Bronchial epithelial cell (primary cell): ENCODE measurements at regions not wholly inside any gene's neighbourhood (a gene's known extent, or its start where the extent isn't known, plus 50 kb on each side); places are given as distances from the start of the nearest gene placed in this dataset.

Experiments
- DNase-seq: peaks from one replicate; pipeline ENCODE4 v3.0.0-alpha.2; 2010; ENCODE audit warnings: low read depth
- FAIRE-seq: peaks from 2 replicates; lab custom pipeline; 2011; peaks lifted over from hg19 to GRCh38; lab: Jason Lieb, UNC
- H3K27me3 ChIP-seq: 2 replicates; pipeline ENCODE4 v1.5.1; 2011; ENCODE audit warnings: low read length; ENCODE audit not compliant: control insufficient read depth, insufficient read depth
- H3K36me3 ChIP-seq: 2 replicates; pipeline ENCODE4 v1.5.1; 2011; ENCODE audit warnings: low read length; ENCODE audit not compliant: control insufficient read depth, insufficient read depth
- H3K4me3 ChIP-seq: 2 replicates; pipeline ENCODE4 v1.5.1; 2011; ENCODE audit warnings: mild to moderate bottlenecking, low read depth, low read length, control low read depth
- TF ChIP-seq, protein P1 (sequence below): IDR thresholded peaks from 2 replicates; pipeline ENCODE4 v1.5.1; 2011; ENCODE audit warnings: mild to moderate bottlenecking, moderate library complexity, low read length, control low read depth, inconsistent platforms; ENCODE audit not compliant: insufficient read depth, severe bottlenecking

DNA sequence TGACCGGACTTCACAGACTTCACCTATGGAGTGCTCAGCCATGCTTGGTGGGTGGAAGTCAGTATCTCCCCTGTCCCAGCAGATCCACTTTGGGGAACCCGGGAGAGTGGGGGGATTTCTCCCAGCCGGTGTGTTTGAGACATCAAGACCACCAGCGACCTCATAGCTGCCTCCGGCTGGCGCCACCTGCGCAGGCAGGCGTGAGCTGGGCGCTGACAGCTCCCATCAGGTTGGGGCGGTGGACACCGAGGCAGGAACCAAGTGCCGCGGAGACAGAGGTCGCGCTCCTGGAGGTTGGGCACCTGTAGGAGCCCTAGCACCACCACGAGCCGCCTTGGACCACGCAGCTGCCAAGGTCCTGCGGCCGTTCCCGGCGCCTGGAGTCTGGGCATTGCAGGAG is 124.0 kb upstream of the LARP1 start:
- FAIRE-seq (no peak), DNase-seq (no peak)
- Histone ChIP-seq H3K36me3 (no peaks in the 10 kb centered on the region), H3K27me3 (peaks cover 2% of the 10 kb centered on the region), H3K4me3 (no peak overlapping the region)
- TF ChIP-seq, protein P1, sequence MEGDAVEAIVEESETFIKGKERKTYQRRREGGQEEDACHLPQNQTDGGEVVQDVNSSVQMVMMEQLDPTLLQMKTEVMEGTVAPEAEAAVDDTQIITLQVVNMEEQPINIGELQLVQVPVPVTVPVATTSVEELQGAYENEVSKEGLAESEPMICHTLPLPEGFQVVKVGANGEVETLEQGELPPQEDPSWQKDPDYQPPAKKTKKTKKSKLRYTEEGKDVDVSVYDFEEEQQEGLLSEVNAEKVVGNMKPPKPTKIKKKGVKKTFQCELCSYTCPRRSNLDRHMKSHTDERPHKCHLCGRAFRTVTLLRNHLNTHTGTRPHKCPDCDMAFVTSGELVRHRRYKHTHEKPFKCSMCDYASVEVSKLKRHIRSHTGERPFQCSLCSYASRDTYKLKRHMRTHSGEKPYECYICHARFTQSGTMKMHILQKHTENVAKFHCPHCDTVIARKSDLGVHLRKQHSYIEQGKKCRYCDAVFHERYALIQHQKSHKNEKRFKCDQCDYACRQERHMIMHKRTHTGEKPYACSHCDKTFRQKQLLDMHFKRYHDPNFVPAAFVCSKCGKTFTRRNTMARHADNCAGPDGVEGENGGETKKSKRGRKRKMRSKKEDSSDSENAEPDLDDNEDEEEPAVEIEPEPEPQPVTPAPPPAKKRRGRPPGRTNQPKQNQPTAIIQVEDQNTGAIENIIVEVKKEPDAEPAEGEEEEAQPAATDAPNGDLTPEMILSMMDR = no peak

GRCh38 chr5:154630410-154630809 is 124.8 kb upstream of the LARP1 start:
- DNase-seq (no peak), FAIRE-seq (no peak)
- TF ChIP-seq, protein P1 = no peak
- no peak overlapping the region for H3K4me3 ChIP-seq
- peaks cover 2% of the 10 kb centered on the region for H3K27me3 ChIP-seq
- no peaks in the 10 kb centered on the region for H3K36me3 ChIP-seq

DNA sequence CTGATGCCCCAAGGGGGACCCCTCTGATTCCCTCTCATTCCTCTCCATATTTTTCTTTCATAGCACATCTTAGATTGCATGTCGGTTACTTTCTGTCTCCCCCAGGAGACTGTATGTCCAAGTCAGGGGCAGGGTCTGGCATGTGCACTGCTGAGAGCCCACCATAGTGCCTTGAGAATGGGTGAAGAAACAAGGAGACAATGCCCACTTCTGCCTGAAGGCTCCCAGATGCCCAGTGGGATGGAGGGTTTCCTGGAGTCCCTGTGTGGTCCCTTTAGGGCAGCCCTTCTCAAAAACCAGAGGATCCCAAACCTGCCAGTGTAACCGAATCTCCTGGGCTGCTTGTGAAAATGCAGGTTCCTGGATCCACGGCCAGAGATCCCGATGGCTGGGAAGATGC is 126.5 kb upstream of the LARP1 start:
- TF ChIP-seq, protein P1 = no peak
- H3K36me3 ChIP-seq = no peaks in the 10 kb centered on the region
- DNase-seq (no peak), FAIRE-seq (no peak)
- H3K27me3 ChIP-seq = peaks cover 2% of the 10 kb centered on the region
- H3K4me3 ChIP-seq = no peak overlapping the region

DNA sequence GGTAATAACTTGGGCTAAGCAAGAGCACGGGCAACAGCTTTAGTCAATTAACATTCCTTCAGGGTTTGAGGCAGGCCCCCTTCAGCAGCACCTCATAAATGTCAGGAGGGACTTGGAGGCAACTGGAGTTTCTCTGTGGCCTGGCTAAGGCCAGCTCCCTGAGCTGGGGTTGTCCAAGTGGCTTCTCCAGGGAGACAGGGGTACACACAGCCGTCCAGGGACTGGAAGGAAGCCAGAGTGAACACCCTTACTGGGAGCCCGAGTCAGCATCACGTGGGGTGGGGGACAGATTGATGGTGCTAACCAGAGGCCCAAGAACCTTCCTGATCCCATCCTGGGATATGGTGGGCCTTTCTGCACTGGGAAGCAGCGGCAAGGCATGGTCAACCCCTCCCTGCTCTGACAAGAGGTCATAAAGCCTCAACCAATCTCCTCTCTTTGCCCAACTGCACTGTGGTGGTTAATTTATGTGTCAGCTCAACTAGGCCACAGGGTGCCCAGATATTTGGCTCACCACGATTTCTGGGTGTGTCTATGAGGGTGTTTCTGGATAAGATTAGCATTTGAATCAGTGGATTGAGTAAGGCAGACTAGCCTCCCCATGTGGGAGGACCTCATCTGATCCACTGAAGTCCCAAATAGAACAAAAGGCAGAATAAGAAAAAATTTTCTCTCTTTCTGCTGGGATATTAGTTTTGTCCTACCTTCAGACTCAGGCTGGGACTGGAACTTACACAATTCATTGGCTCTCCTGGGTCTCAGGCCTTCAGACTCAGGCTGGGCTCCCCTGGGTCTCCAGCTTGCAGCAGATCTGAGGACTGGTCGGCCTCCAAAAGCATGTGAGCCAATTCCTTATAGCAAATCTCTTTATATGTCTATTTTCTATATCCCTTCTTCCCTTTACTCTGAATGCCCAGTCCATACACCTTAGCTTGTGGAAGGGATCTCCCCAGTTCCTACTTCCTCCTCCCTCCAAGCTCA is 127.2 kb upstream of the LARP1 start:
- peaks cover 2% of the 10 kb centered on the region for H3K27me3 ChIP-seq
- DNase-seq (no peak), FAIRE-seq (no peak)
- TF ChIP-seq, protein P1 = no peak
- H3K4me3 ChIP-seq = no peak overlapping the region
- H3K36me3 ChIP-seq = no peaks in the 10 kb centered on the region

- no peak for DNase-seq
- H3K27me3 ChIP-seq = peaks cover 2% of the 10 kb centered on the region
- no peak overlapping the region for H3K4me3 ChIP-seq
- H3K36me3 ChIP-seq = no peaks in the 10 kb centered on the region
- FAIRE-seq = no peak
- TF ChIP-seq, protein P1 = no peak
Measured at GRCh38 chr5:154626876-154627557, 128.2 kb upstream of the LARP1 start.
